GM23338 (cell line): ENCODE measurements at regions not wholly inside any gene's neighbourhood (a gene's known extent, or its start where the extent isn't known, plus 50 kb on each side); places are given as distances from the start of the nearest gene placed in this dataset.

Source experiments
- EZH2 ChIP-seq: fragments of 200-600 bp; sonication (generic); IDR thresholded peaks from one replicate; pipeline ENCODE4 v1.8.0; 2017; ENCODE audit warnings: antibody characterized with exemption, mild to moderate bottlenecking, low read depth; ENCODE audit not compliant: unreplicated experiment
- TF ChIP-seq, protein P1 (sequence below), 2 experiments: fragments of 200-600 bp in 1 of 2; sonication (generic) in 1 of 2; conservative IDR thresholded peaks; 2 replicates each; pipeline versions ENCODE4 v1.5.1 to v1.6.1; 2016 to 2017; ENCODE audit warnings: antibody characterized with exemption in 2 of 2, low read depth in 2 of 2, mild to moderate bottlenecking in 2 of 2, moderate library complexity in 1 of 2

GRCh38 chr1:98133131-98133530 lies 212.3 kb upstream of the DPYD start:
- no peak for TF ChIP-seq EZH2
- TF ChIP-seq, protein P1, sequence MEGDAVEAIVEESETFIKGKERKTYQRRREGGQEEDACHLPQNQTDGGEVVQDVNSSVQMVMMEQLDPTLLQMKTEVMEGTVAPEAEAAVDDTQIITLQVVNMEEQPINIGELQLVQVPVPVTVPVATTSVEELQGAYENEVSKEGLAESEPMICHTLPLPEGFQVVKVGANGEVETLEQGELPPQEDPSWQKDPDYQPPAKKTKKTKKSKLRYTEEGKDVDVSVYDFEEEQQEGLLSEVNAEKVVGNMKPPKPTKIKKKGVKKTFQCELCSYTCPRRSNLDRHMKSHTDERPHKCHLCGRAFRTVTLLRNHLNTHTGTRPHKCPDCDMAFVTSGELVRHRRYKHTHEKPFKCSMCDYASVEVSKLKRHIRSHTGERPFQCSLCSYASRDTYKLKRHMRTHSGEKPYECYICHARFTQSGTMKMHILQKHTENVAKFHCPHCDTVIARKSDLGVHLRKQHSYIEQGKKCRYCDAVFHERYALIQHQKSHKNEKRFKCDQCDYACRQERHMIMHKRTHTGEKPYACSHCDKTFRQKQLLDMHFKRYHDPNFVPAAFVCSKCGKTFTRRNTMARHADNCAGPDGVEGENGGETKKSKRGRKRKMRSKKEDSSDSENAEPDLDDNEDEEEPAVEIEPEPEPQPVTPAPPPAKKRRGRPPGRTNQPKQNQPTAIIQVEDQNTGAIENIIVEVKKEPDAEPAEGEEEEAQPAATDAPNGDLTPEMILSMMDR (conservative IDR thresholded peaks at IDR 0.05; ENCODE audit: low read depth in 2 of 2) = no peak
